IgD-negative memory B cell (primary cell): ENCODE measurements at regions not wholly inside any gene's neighbourhood (a gene's known extent, or its start where the extent isn't known, plus 50 kb on each side); places are given as distances from the start of the nearest gene placed in this dataset.

Experiments used
- H3K27ac Mint-ChIP-seq, 3 donors: one replicate each; pipeline ENCODE4 v1.8.0; 2020 to 2022; ENCODE audit warnings: mild to moderate bottlenecking in 3 of 3, mixed read lengths in 3 of 3, moderate library complexity in 1 of 3
- H3K27me3 Mint-ChIP-seq: one replicate; pipeline ENCODE4 v1.8.0; 2021; ENCODE audit warnings: mixed read lengths
- H3K36me3 Mint-ChIP-seq: one replicate; pipeline ENCODE4 v1.8.0; 2020; ENCODE audit warnings: mild to moderate bottlenecking, mixed read lengths
- H3K4me1 Mint-ChIP-seq, 3 donors: one replicate each; pipeline ENCODE4 v1.8.0; 2020 to 2022; ENCODE audit warnings: mixed read lengths in 3 of 3, mild to moderate bottlenecking in 1 of 3
- H3K4me3 Mint-ChIP-seq, 4 donors: one replicate each; pipeline ENCODE4 v1.8.0; 2020 to 2022; ENCODE audit warnings: mild to moderate bottlenecking in 4 of 4, mixed read lengths in 4 of 4, moderate library complexity in 3 of 4
- H3K9me3 Mint-ChIP-seq, 3 donors: one replicate each; pipeline ENCODE4 v1.8.0; 2020 to 2021; ENCODE audit warnings: mixed read lengths in 3 of 3, mild to moderate bottlenecking in 1 of 3

GRCh38 chr4:30427932-30428331 is 292.2 kb upstream of the PCDH7 start:
- no peaks in the 10 kb centered on the region for H3K27me3 Mint-ChIP-seq
- H3K4me1 Mint-ChIP-seq: no peaks in the 10 kb centered on the region
- H3K4me3 Mint-ChIP-seq: no peak overlapping the region
- no peaks in the 10 kb centered on the region for H3K36me3 Mint-ChIP-seq
- no peak overlapping the region for H3K27ac Mint-ChIP-seq
- H3K9me3 Mint-ChIP-seq: peaks cover 4 to 25% (median 6%) of the 10 kb centered on the region in 3 donors

- Mint-ChIP-seq H3K36me3 (no peaks in the 10 kb centered on the region), H3K27ac (no peak overlapping the region), H3K4me3 (no peak overlapping the region), H3K4me1 (no peaks in the 10 kb centered on the region), H3K27me3 (no peaks in the 10 kb centered on the region), H3K9me3 (peaks cover 3 to 26% (median 8%) of the 10 kb centered on the region in 3 donors)
Observed at GRCh38 chr4:30429813-30430761, 290.1 kb upstream of the PCDH7 start.

GRCh38 chr4:30434656-30435055 is 285.5 kb upstream of the PCDH7 start:
- H3K4me3 Mint-ChIP-seq: no peak overlapping the region
- H3K27me3 Mint-ChIP-seq: no peaks in the 10 kb centered on the region
- H3K36me3 Mint-ChIP-seq: no peaks in the 10 kb centered on the region
- no peak overlapping the region for H3K27ac Mint-ChIP-seq
- H3K4me1 Mint-ChIP-seq: no peaks in the 10 kb centered on the region
- peaks cover 0 to 17% (median 8%) of the 10 kb centered on the region in 3 donors for H3K9me3 Mint-ChIP-seq

- no peak overlapping the region for H3K4me3 Mint-ChIP-seq
Observed at GRCh38 chr4:30436394-30436793, 283.8 kb upstream of the PCDH7 start.

GRCh38 chr4:30437316-30437715 is 282.9 kb upstream of the PCDH7 start:
- no peak overlapping the region for H3K4me3 Mint-ChIP-seq

More at GRCh38 chr4:30436394-30436793, 283.8 kb upstream of the PCDH7 start:
- Mint-ChIP-seq H3K4me1 (no peaks in the 10 kb centered on the region), H3K27ac (no peak overlapping the region), H3K36me3 (no peaks in the 10 kb centered on the region), H3K27me3 (no peaks in the 10 kb centered on the region), H3K9me3 (peaks cover 3 to 16% (median 8%) of the 10 kb centered on the region in 3 donors)

GRCh38 chr4:30443289-30443688 is 276.9 kb upstream of the PCDH7 start:
- H3K27me3 Mint-ChIP-seq: no peaks in the 10 kb centered on the region
- H3K4me3 Mint-ChIP-seq: no peak overlapping the region
- H3K27ac Mint-ChIP-seq: no peak overlapping the region
- peaks cover 2 to 11% (median 5%) of the 10 kb centered on the region in 3 donors for H3K9me3 Mint-ChIP-seq
- H3K36me3 Mint-ChIP-seq: no peaks in the 10 kb centered on the region
- no peaks in the 10 kb centered on the region for H3K4me1 Mint-ChIP-seq

More at GRCh38 chr4:30437316-30437715, 282.9 kb upstream of the PCDH7 start:
- Mint-ChIP-seq H3K9me3 (peaks cover 3 to 16% (median 8%) of the 10 kb centered on the region in 3 donors), H3K27ac (no peak overlapping the region), H3K27me3 (no peaks in the 10 kb centered on the region), H3K4me1 (no peaks in the 10 kb centered on the region), H3K36me3 (no peaks in the 10 kb centered on the region)

GRCh38 chr4:30450474-30450873 is 269.7 kb upstream of the PCDH7 start:
- Mint-ChIP-seq H3K9me3 (peaks cover 0 to 10% (median 4%) of the 10 kb centered on the region in 3 donors), H3K27me3 (no peaks in the 10 kb centered on the region), H3K36me3 (no peaks in the 10 kb centered on the region), H3K4me1 (no peaks in the 10 kb centered on the region), H3K4me3 (no peak overlapping the region), H3K27ac (no peak overlapping the region)

- H3K27me3 Mint-ChIP-seq: no peaks in the 10 kb centered on the region
- H3K9me3 Mint-ChIP-seq: peaks cover 2 to 25% (median 9%) of the 10 kb centered on the region in 3 donors
- H3K27ac Mint-ChIP-seq: no peak overlapping the region
- H3K4me3 Mint-ChIP-seq: no peak overlapping the region
- no peaks in the 10 kb centered on the region for H3K4me1 Mint-ChIP-seq
- no peaks in the 10 kb centered on the region for H3K36me3 Mint-ChIP-seq
Observed at GRCh38 chr4:30454504-30454903, 265.7 kb upstream of the PCDH7 start.

GRCh38 chr4:30456716-30457115 is 263.5 kb upstream of the PCDH7 start:
- Mint-ChIP-seq H3K27me3 (no peaks in the 10 kb centered on the region), H3K4me3 (no peak overlapping the region), H3K9me3 (peaks cover 3 to 29% (median 9%) of the 10 kb centered on the region in 3 donors), H3K27ac (no peak overlapping the region), H3K4me1 (no peaks in the 10 kb centered on the region), H3K36me3 (no peaks in the 10 kb centered on the region)

GRCh38 chr4:30460818-30461217 is 259.4 kb upstream of the PCDH7 start:
- H3K27ac Mint-ChIP-seq: no peak overlapping the region
- no peaks in the 10 kb centered on the region for H3K27me3 Mint-ChIP-seq
- H3K4me1 Mint-ChIP-seq: no peaks in the 10 kb centered on the region
- peaks cover 6 to 23% (median 8%) of the 10 kb centered on the region in 3 donors for H3K9me3 Mint-ChIP-seq
- no peak overlapping the region for H3K4me3 Mint-ChIP-seq
- no peaks in the 10 kb centered on the region for H3K36me3 Mint-ChIP-seq

- no peaks in the 10 kb centered on the region for H3K36me3 Mint-ChIP-seq
- no peak overlapping the region for H3K4me3 Mint-ChIP-seq
- no peaks in the 10 kb centered on the region for H3K4me1 Mint-ChIP-seq
- H3K9me3 Mint-ChIP-seq: peaks cover 6 to 19% (median 8%) of the 10 kb centered on the region in 3 donors
- H3K27ac Mint-ChIP-seq: no peak overlapping the region
- no peaks in the 10 kb centered on the region for H3K27me3 Mint-ChIP-seq
Observed at GRCh38 chr4:30461218-30461617, 259.0 kb upstream of the PCDH7 start.

- H3K27ac Mint-ChIP-seq: no peak overlapping the region
- H3K36me3 Mint-ChIP-seq: no peaks in the 10 kb centered on the region
- no peaks in the 10 kb centered on the region for H3K4me1 Mint-ChIP-seq
Observed at GRCh38 chr4:30462445-30463090, 257.6 kb upstream of the PCDH7 start.

GRCh38 chr4:30471861-30472260 is 248.3 kb upstream of the PCDH7 start:
- Mint-ChIP-seq H3K9me3 (peaks cover 0 to 7% (median 2%) of the 10 kb centered on the region in 3 donors), H3K27me3 (no peaks in the 10 kb centered on the region)

More at GRCh38 chr4:30462445-30463090, 257.6 kb upstream of the PCDH7 start:
- Mint-ChIP-seq H3K27me3 (no peaks in the 10 kb centered on the region), H3K9me3 (peaks cover 4 to 9% (median 4%) of the 10 kb centered on the region in 3 donors), H3K4me3 (no peak overlapping the region)

GRCh38 chr4:30473225-30473624 is 246.9 kb upstream of the PCDH7 start:
- no peak overlapping the region for H3K27ac Mint-ChIP-seq
- H3K4me1 Mint-ChIP-seq: no peaks in the 10 kb centered on the region
- no peaks in the 10 kb centered on the region for H3K36me3 Mint-ChIP-seq
- peaks cover 0 to 7% (median 2%) of the 10 kb centered on the region in 3 donors for H3K9me3 Mint-ChIP-seq
- no peak overlapping the region for H3K4me3 Mint-ChIP-seq
- no peaks in the 10 kb centered on the region for H3K27me3 Mint-ChIP-seq

More at GRCh38 chr4:30471861-30472260, 248.3 kb upstream of the PCDH7 start:
- no peak overlapping the region for H3K4me3 Mint-ChIP-seq
- no peak overlapping the region for H3K27ac Mint-ChIP-seq
- H3K36me3 Mint-ChIP-seq: no peaks in the 10 kb centered on the region
- H3K4me1 Mint-ChIP-seq: no peaks in the 10 kb centered on the region

GRCh38 chr4:30495251-30495650 is 224.9 kb upstream of the PCDH7 start:
- H3K27me3 Mint-ChIP-seq: no peaks in the 10 kb centered on the region
- no peaks in the 10 kb centered on the region for H3K4me1 Mint-ChIP-seq
- H3K27ac Mint-ChIP-seq: no peak overlapping the region
- H3K9me3 Mint-ChIP-seq: peaks cover 5 to 17% (median 8%) of the 10 kb centered on the region in 3 donors
- no peaks in the 10 kb centered on the region for H3K36me3 Mint-ChIP-seq
- no peak overlapping the region for H3K4me3 Mint-ChIP-seq
